ENCODE measurements at regions not wholly inside any gene's neighbourhood (a gene's known extent, or its start where the extent isn't known, plus 50 kb on each side); places are given as distances from the start of the nearest gene placed in this dataset.

DNA sequence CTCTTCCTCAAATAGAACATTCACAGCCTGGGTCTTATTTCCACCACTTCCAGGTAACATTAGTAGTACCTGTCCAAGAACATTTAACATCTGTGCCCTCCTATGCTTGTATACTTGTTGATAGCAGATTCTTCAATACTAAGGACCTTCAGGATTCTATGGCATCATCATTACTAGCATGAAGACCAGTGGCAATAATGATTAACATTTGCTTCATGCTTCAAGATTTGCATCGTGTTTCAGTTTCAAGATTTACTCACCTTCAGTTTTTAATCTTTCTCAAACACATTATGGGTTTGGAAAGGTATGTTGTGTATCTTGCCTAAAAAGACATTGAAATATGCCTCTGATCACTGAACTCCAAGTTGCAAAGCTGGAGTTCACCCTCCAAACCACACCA, 412.8 kb upstream of the NRSN1 start:
- Histone ChIP-seq H3K9me1 (ENCODE audit: insufficient read depth, low read length) (no peaks in the 10 kb centered on the region), H3K4me2 (ENCODE audit: low read depth, low read length) (no peak overlapping the region), H2BK20ac (ENCODE audit: low read depth, low read length) (no peak overlapping the region), H3K9ac (ENCODE audit: low read depth, low read length) (no peak overlapping the region), H3K36me3 (ENCODE audit: control insufficient read depth, insufficient read depth, low read length) (no peaks in the 10 kb centered on the region), H3K18ac (ENCODE audit: low read depth, low read length) (no peak overlapping the region), H2AK5ac (ENCODE audit: low read depth, low read length) (no peak overlapping the region), H3K27me3 (ENCODE audit: control insufficient read depth, insufficient read depth, low read length) (no peaks in the 10 kb centered on the region), H4K5ac (ENCODE audit: low read depth, low read length) (no peak overlapping the region), H3K79me1 (ENCODE audit: low read depth in 1 of 2, low read length in 2 of 2) (no peaks in the 10 kb centered on the region), H3K4me1 (ENCODE audit: control insufficient read depth, insufficient read depth, low read length) (no peaks in the 10 kb centered on the region), H4K20me1 (ENCODE audit: insufficient read depth, low read length) (no peaks in the 10 kb centered on the region), H2BK15ac (ENCODE audit: low read depth, low read length) (no peak overlapping the region), H3K27ac (ENCODE audit: insufficient read depth, low read length) (no peak overlapping the region), H4K8ac (ENCODE audit: low read depth in 2 of 2, low read length in 2 of 2) (no peak overlapping the region), H2AFZ (replicated peaks; ENCODE audit: low read length, poor library complexity) (no peak overlapping the region), H2AK9ac (replicated peaks; ENCODE audit: low read depth, low read length, poor library complexity) (no peak overlapping the region), H3K4me3 (ENCODE audit: insufficient read depth, low read depth, low read length) (no peak overlapping the region), H3K14ac (replicated peaks; ENCODE audit: low read depth, low read length) (no peak overlapping the region), H3K4ac (ENCODE audit: low read depth, low read length) (no peak overlapping the region), H2BK120ac (ENCODE audit: low read depth, low read length) (no peak overlapping the region), H3K56ac (ENCODE audit: extremely low read depth, insufficient read depth, low read length) (no peak overlapping the region), H4K91ac (ENCODE audit: insufficient read depth, low read depth, low read length) (no peak overlapping the region), H2BK5ac (ENCODE audit: low read depth, low read length, poor library complexity, severe bottlenecking) (no peak overlapping the region), H3K23ac (ENCODE audit: low read depth, low read length) (no peak overlapping the region), H3K9me3 (ENCODE audit: control insufficient read depth, insufficient read depth, low read length) (peaks cover 4% of the 10 kb centered on the region)
- intact Hi-C loops (cut with micrococcal nuclease): no loop called here
- ChIA-PET CTCF (no interaction called here), POLR2A (ENCODE audit: unreplicated experiment) (no interaction called here)
- in situ Hi-C loops (cut with MboI; ENCODE audit: low sequenced_read_pairs): no loop called here
- dilution Hi-C loops (cut with HindIII; ENCODE audit: low sequenced_read_pairs, unreplicated experiment): no loop called here
- no peak for ATAC-seq (ENCODE audit: low read depth)
- DNase-seq: no peak
- no TSS peak for BruUV-seq (replicated peaks)
- WGBS, 2 experiments (ENCODE audit: extremely low coverage in 2 of 2, insufficient read length in 1 of 2): no CpG with 5 or more reads among the region's 1 CpG
- no peak for TF ChIP-seq BHLHE40 (IDR thresholded peaks at IDR 0.05; ENCODE audit: low read depth, low read length)
- TF ChIP-seq MAFK (IDR thresholded peaks at IDR 0.05; ENCODE audit: low read depth, low read length): no peak
- no peak for TF ChIP-seq CEBPB (IDR thresholded peaks at IDR 0.05; ENCODE audit: low read depth, low read length)
- TF ChIP-seq MAZ (IDR thresholded peaks at IDR 0.05; ENCODE audit: borderline replicate concordance, low read depth, low read length): no peak
- TF ChIP-seq, protein P1, sequence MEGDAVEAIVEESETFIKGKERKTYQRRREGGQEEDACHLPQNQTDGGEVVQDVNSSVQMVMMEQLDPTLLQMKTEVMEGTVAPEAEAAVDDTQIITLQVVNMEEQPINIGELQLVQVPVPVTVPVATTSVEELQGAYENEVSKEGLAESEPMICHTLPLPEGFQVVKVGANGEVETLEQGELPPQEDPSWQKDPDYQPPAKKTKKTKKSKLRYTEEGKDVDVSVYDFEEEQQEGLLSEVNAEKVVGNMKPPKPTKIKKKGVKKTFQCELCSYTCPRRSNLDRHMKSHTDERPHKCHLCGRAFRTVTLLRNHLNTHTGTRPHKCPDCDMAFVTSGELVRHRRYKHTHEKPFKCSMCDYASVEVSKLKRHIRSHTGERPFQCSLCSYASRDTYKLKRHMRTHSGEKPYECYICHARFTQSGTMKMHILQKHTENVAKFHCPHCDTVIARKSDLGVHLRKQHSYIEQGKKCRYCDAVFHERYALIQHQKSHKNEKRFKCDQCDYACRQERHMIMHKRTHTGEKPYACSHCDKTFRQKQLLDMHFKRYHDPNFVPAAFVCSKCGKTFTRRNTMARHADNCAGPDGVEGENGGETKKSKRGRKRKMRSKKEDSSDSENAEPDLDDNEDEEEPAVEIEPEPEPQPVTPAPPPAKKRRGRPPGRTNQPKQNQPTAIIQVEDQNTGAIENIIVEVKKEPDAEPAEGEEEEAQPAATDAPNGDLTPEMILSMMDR (conservative IDR thresholded peaks at IDR 0.05; ENCODE audit: low read depth, low read length): no peak
- no peak for TF ChIP-seq POLR2A (IDR thresholded peaks at IDR 0.05; ENCODE audit: low read depth, low read length)
- TF ChIP-seq FOS (IDR thresholded peaks at IDR 0.05; ENCODE audit: low read depth, low read length): no peak
- TF ChIP-seq, protein P2, sequence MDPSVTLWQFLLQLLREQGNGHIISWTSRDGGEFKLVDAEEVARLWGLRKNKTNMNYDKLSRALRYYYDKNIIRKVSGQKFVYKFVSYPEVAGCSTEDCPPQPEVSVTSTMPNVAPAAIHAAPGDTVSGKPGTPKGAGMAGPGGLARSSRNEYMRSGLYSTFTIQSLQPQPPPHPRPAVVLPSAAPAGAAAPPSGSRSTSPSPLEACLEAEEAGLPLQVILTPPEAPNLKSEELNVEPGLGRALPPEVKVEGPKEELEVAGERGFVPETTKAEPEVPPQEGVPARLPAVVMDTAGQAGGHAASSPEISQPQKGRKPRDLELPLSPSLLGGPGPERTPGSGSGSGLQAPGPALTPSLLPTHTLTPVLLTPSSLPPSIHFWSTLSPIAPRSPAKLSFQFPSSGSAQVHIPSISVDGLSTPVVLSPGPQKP (IDR thresholded peaks at IDR 0.05; ENCODE audit: borderline replicate concordance, low read depth, low read length): no peak
- TF ChIP-seq, protein P3, sequence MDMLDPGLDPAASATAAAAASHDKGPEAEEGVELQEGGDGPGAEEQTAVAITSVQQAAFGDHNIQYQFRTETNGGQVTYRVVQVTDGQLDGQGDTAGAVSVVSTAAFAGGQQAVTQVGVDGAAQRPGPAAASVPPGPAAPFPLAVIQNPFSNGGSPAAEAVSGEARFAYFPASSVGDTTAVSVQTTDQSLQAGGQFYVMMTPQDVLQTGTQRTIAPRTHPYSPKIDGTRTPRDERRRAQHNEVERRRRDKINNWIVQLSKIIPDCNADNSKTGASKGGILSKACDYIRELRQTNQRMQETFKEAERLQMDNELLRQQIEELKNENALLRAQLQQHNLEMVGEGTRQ (IDR thresholded peaks at IDR 0.05; ENCODE audit: low read depth, low read length): no peak
- no peak for TF ChIP-seq NFE2L2 (IDR thresholded peaks at IDR 0.05; ENCODE audit: low read depth, low read length)
- no peak for TF ChIP-seq RFX5 (IDR thresholded peaks at IDR 0.05; ENCODE audit: low read depth, low read length)
- TF ChIP-seq RAD21 (IDR thresholded peaks at IDR 0.05; ENCODE audit: low read length): no peak
- no peak for TF ChIP-seq MXI1 (IDR thresholded peaks at IDR 0.05; ENCODE audit: borderline replicate concordance, low read depth, low read length)
- no peak for TF ChIP-seq CHD1 (IDR thresholded peaks at IDR 0.05; ENCODE audit: low read depth, low read length)
